CD14-positive monocyte (primary cell): ENCODE measurements at regions not wholly inside any gene's neighbourhood (a gene's known extent, or its start where the extent isn't known, plus 50 kb on each side); places are given as distances from the start of the nearest gene placed in this dataset.

Source experiments
- DNase-seq, 3 donors: peaks; one replicate each; pipeline ENCODE4 v3.0.0-alpha.2; 2011 to 2022
- H2AFZ ChIP-seq: 2 replicates; pipeline ENCODE4 v1.6.0; 2012; ENCODE audit warnings: mild to moderate bottlenecking, low read depth, low read length, inconsistent platforms; ENCODE audit not compliant: insufficient read depth, poor library complexity, severe bottlenecking
- H3K27ac ChIP-seq, 2 donors: 1 replicate in 1 of 2; 2 replicates in 1 of 2; pipeline ENCODE4 v1.5.1; 2012 to 2013; ENCODE audit warnings: low read length in 2 of 2, control low read depth in 1 of 2, inconsistent platforms in 1 of 2, low read depth in 1 of 2, mild to moderate bottlenecking in 1 of 2
- H3K27me3 ChIP-seq, 2 donors: one replicate each; pipeline versions ENCODE4 v1.6.0 to v1.6.1; 2011 to 2013; ENCODE audit warnings: low read length in 2 of 2; ENCODE audit not compliant: control insufficient read depth in 2 of 2, insufficient read depth in 2 of 2
- H3K36me3 ChIP-seq, 2 donors: replicated peaks in 1 of 2; 1 replicate in 1 of 2; 2 replicates in 1 of 2; pipeline versions ENCODE4 v1.5.1 to v1.6.1; 2012 to 2013; ENCODE audit warnings: low read length in 2 of 2, control low read depth in 1 of 2, inconsistent platforms in 1 of 2, mild to moderate bottlenecking in 1 of 2; ENCODE audit not compliant: insufficient read depth in 2 of 2, control insufficient read depth in 1 of 2
- H3K4me1 ChIP-seq, 2 donors: 1 replicate in 1 of 2; 2 replicates in 1 of 2; pipeline versions ENCODE4 v1.5.1 to v1.6.1; 2012 to 2013; ENCODE audit warnings: low read length in 2 of 2, control low read depth in 1 of 2, inconsistent platforms in 1 of 2, mild to moderate bottlenecking in 1 of 2, moderate library complexity in 1 of 2; ENCODE audit not compliant: insufficient read depth in 2 of 2, control insufficient read depth in 1 of 2
- H3K4me2 ChIP-seq: replicated peaks from 2 replicates; pipeline ENCODE3; 2012; ENCODE audit warnings: low read length, moderate library complexity, mild to moderate bottlenecking; ENCODE audit not compliant: poor library complexity, severe bottlenecking; ENCODE audit errors: extremely low read depth
- H3K4me3 ChIP-seq, 3 experiments: fragments of 200-600 bp in 1 of 3; sonication (generic) in 1 of 3; replicated peaks in 1 of 3; 1 replicate in 2 of 3; 2 replicates in 1 of 3; pipeline ENCODE4 v1.5.1; 2011 to 2013; ENCODE audit warnings: low read length in 3 of 3, mild to moderate bottlenecking in 3 of 3, control low read depth in 2 of 3, low read depth in 2 of 3, inconsistent platforms in 1 of 3, moderate library complexity in 1 of 3
- H3K79me2 ChIP-seq: 2 replicates; pipeline ENCODE4 v1.6.0; 2012; ENCODE audit warnings: mild to moderate bottlenecking, control low read depth, inconsistent platforms, low read length, moderate library complexity; ENCODE audit not compliant: insufficient read depth
- H3K9ac ChIP-seq: 2 replicates; pipeline ENCODE4 v1.6.0; 2017; ENCODE audit warnings: low read length, mild to moderate bottlenecking; ENCODE audit not compliant: insufficient read depth, poor library complexity, severe bottlenecking
- H3K9me3 ChIP-seq, 2 donors: replicated peaks in 1 of 2; 1 replicate in 1 of 2; 2 replicates in 1 of 2; pipeline versions ENCODE4 v1.5.1 to v1.6.1; 2012 to 2013; ENCODE audit warnings: low read length in 2 of 2, control low read depth in 1 of 2; ENCODE audit not compliant: control insufficient read depth in 1 of 2, insufficient read depth in 1 of 2
- H4K20me1 ChIP-seq: 2 replicates; pipeline ENCODE4 v1.6.0; 2012; ENCODE audit warnings: mild to moderate bottlenecking, low read length, control low read depth, moderate library complexity; ENCODE audit not compliant: insufficient read depth
- H3K27ac Mint-ChIP-seq, 7 donors: one replicate each; pipeline ENCODE4 v1.8.0; 2020; ENCODE audit warnings: mild to moderate bottlenecking in 7 of 7, mixed read lengths in 7 of 7, moderate library complexity in 6 of 7, inconsistent platforms in 2 of 7
- H3K27me3 Mint-ChIP-seq, 3 donors: one replicate each; pipeline ENCODE4 v1.8.0; 2021 to 2022; ENCODE audit warnings: low read depth in 3 of 3, mild to moderate bottlenecking in 3 of 3, mixed read lengths in 3 of 3, moderate library complexity in 3 of 3, inconsistent platforms in 1 of 3
- H3K36me3 Mint-ChIP-seq, 2 donors: one replicate each; pipeline ENCODE4 v1.8.0; 2020; ENCODE audit warnings: mixed read lengths in 2 of 2, inconsistent platforms in 1 of 2, mild to moderate bottlenecking in 1 of 2
- H3K4me1 Mint-ChIP-seq: one replicate; pipeline ENCODE4 v1.8.0; 2020; ENCODE audit warnings: mild to moderate bottlenecking, mixed read lengths
- H3K4me3 Mint-ChIP-seq, 2 donors: one replicate each; pipeline ENCODE4 v1.8.0; 2020; ENCODE audit warnings: mild to moderate bottlenecking in 2 of 2, mixed read lengths in 2 of 2, moderate library complexity in 1 of 2
- H3K9me3 Mint-ChIP-seq, 7 donors: one replicate each; pipeline ENCODE4 v1.8.0; 2020 to 2022; ENCODE audit warnings: mixed read lengths in 7 of 7, mild to moderate bottlenecking in 6 of 7, moderate library complexity in 6 of 7, inconsistent platforms in 2 of 7
- CTCF ChIP-seq: fragments of 200-600 bp; IDR thresholded peaks from one replicate; pipeline ENCODE4 v1.8.0; 2022; ENCODE audit warnings: antibody characterized with exemption, mild to moderate bottlenecking
- WGBS: methylation state at CpG from one replicate; pipeline ENCODE4 v1.1.5; 2013; ENCODE audit warnings: missing lambda C conversion rate; ENCODE audit not compliant: insufficient coverage; 5-methylcytosine and 5-hydroxymethylcytosine counted together
- intact Hi-C, 2 donors: fragments of 100-400 bp; cut with micrococcal nuclease; formaldehyde crosslinking; loops; one replicate each; pipeline versions ENCODE4 v1.15.0 to v1.15.1; 2023

- Mint-ChIP-seq H3K9me3 (peaks cover 0 to 9% (median 3%) of the 10 kb centered on the region in 7 donors), H3K27ac (no peak overlapping the region), H3K27me3 (no peaks in the 10 kb centered on the region), H3K4me3 (no peak overlapping the region), H3K4me1 (no peaks in the 10 kb centered on the region), H3K36me3 (no peaks in the 10 kb centered on the region)
- no peaks in the 10 kb centered on the region for H3K27me3 ChIP-seq
- no peak for DNase-seq
- H4K20me1 ChIP-seq = no peaks in the 10 kb centered on the region
- H3K9ac ChIP-seq = no peak overlapping the region
- no peak overlapping the region for H3K4me2 ChIP-seq
- no peak overlapping the region for H3K27ac ChIP-seq
- H2AFZ ChIP-seq = no peak overlapping the region
- intact Hi-C loops = no loop called here
- no peaks in the 10 kb centered on the region for H3K36me3 ChIP-seq
- H3K4me3 ChIP-seq = no peak overlapping the region
- no peaks in the 10 kb centered on the region for H3K4me1 ChIP-seq
- H3K9me3 ChIP-seq = peaks cover 10 to 11% of the 10 kb centered on the region in 2 donors
- no peak for TF ChIP-seq CTCF
- no peaks in the 10 kb centered on the region for H3K79me2 ChIP-seq
- 90% methylated on average over 15 of the region's 15 CpGs for WGBS
Observed at GRCh38 chr4:125546272-125546671, 231.5 kb downstream of the FAT4 start.

DNA sequence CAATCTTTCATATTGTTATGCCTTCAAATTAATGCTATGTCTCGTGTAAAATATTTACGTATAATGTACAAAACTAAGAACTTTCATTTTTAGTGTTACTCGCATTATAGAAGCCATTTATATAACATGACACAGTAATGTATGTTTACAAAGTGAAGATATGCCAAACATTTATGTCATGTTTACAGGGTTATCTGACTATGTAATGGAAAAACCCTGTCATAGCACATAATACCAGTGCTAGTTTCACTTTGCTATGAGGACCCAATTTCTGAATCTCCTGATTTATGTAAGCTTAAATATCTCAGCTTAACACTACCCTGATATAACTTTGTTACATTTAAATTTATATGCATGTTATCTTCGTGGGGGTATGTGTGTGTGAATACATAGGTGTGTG is 233.1 kb downstream of the FAT4 start:
- peaks cover 0 to 9% (median 3%) of the 10 kb centered on the region in 7 donors for H3K9me3 Mint-ChIP-seq
- no peak for DNase-seq
- H3K4me2 ChIP-seq = no peak overlapping the region
- H3K27ac Mint-ChIP-seq = no peak overlapping the region
- TF ChIP-seq CTCF = no peak
- H3K4me3 Mint-ChIP-seq = no peak overlapping the region
- no peak overlapping the region for H2AFZ ChIP-seq
- H3K27me3 ChIP-seq = no peaks in the 10 kb centered on the region
- intact Hi-C loops = no loop called here
- no peaks in the 10 kb centered on the region for H3K36me3 Mint-ChIP-seq
- H3K27me3 Mint-ChIP-seq = no peaks in the 10 kb centered on the region
- no peaks in the 10 kb centered on the region for H3K79me2 ChIP-seq
- no peaks in the 10 kb centered on the region for H3K36me3 ChIP-seq
- no peak overlapping the region for H3K27ac ChIP-seq
- no peaks in the 10 kb centered on the region for H3K4me1 ChIP-seq
- peaks cover 10 to 11% of the 10 kb centered on the region in 2 donors for H3K9me3 ChIP-seq
- no peak overlapping the region for H3K9ac ChIP-seq
- no peak overlapping the region for H3K4me3 ChIP-seq
- no peaks in the 10 kb centered on the region for H4K20me1 ChIP-seq
- no peaks in the 10 kb centered on the region for H3K4me1 Mint-ChIP-seq
- no CpG with 5 or more reads among the region's 4 CpGs for WGBS
